Esophagus muscularis mucosa (tissue), 4 donors: ENCODE measurements at regions not wholly inside any gene's neighbourhood (a gene's known extent, or its start where the extent isn't known, plus 50 kb on each side); places are given as distances from the start of the nearest gene placed in this dataset.

Experiments used
- DNase-seq: peaks from one replicate; pipeline ENCODE4 v3.0.0-alpha.2; 2017; ENCODE audit errors: extremely low spot score
- H3K27ac ChIP-seq, 4 donors: fragments of 200-600 bp; sonication (generic); replicated peaks in 1 of 4; 1 replicate in 3 of 4; 2 replicates in 1 of 4; pipeline ENCODE4 v1.5.1; 2016 to 2019; ENCODE audit warnings: mild to moderate bottlenecking in 1 of 4
- H3K27me3 ChIP-seq, 4 donors: fragments of 200-600 bp; sonication (generic); one replicate each; pipeline versions ENCODE4 v1.5.1 to v1.6.0; 2016 to 2019
- H3K36me3 ChIP-seq, 4 donors: fragments of 200-600 bp; sonication (generic); one replicate each; pipeline ENCODE4 v1.5.1; 2016 to 2019
- H3K4me1 ChIP-seq, 4 donors: fragments of 200-600 bp; sonication (generic); one replicate each; pipeline ENCODE4 v1.5.1; 2016 to 2019
- H3K4me3 ChIP-seq, 4 donors: fragments of 200-600 bp; sonication (generic); 1 replicate in 2 of 4; 2 replicates in 2 of 4; pipeline ENCODE4 v1.5.1; 2016 to 2019; ENCODE audit warnings: mild to moderate bottlenecking in 4 of 4, moderate library complexity in 1 of 4
- H3K9me3 ChIP-seq, 4 donors: fragments of 200-600 bp; sonication (generic); 1 replicate in 3 of 4; 2 replicates in 1 of 4; pipeline ENCODE4 v1.5.1; 2016 to 2019
- EP300 ChIP-seq: sonication (generic); formaldehyde crosslinking; IDR thresholded peaks from one replicate; pipeline ENCODE4 v1.6.1; 2017; ENCODE audit warnings: antibody characterized with exemption
- POLR2A ChIP-seq: fragments of 450-650 bp; IDR thresholded peaks from one replicate; pipeline ENCODE4 v1.6.1; 2017; ENCODE audit warnings: antibody characterized with exemption, moderate library complexity, mild to moderate bottlenecking, low read depth
- POLR2AphosphoS5 ChIP-seq, 2 donors: sonication (generic); formaldehyde crosslinking; IDR thresholded peaks; one replicate each; pipeline ENCODE4 v1.6.1; 2017; ENCODE audit warnings: antibody characterized with exemption in 2 of 2
- WGBS: methylation state at CpG from one replicate; pipeline ENCODE4 v1.1.5; 2018; 5-methylcytosine and 5-hydroxymethylcytosine counted together
- intact Hi-C: fragments of 100-400 bp; cut with DNase I; formaldehyde crosslinking; loops from one replicate; pipeline ENCODE4 v1.15.1; 2023
- TF ChIP-seq, protein P1 (sequence below), 3 experiments: fragments of 200-600 bp in 2 of 3; fragments of 450-650 bp in 1 of 3; sonication (generic) in 2 of 3; IDR thresholded peaks; one replicate each; pipeline ENCODE4 v1.5.1; 2017 to 2019; ENCODE audit warnings: antibody characterized with exemption in 3 of 3, mild to moderate bottlenecking in 2 of 3, moderate library complexity in 1 of 3

DNA sequence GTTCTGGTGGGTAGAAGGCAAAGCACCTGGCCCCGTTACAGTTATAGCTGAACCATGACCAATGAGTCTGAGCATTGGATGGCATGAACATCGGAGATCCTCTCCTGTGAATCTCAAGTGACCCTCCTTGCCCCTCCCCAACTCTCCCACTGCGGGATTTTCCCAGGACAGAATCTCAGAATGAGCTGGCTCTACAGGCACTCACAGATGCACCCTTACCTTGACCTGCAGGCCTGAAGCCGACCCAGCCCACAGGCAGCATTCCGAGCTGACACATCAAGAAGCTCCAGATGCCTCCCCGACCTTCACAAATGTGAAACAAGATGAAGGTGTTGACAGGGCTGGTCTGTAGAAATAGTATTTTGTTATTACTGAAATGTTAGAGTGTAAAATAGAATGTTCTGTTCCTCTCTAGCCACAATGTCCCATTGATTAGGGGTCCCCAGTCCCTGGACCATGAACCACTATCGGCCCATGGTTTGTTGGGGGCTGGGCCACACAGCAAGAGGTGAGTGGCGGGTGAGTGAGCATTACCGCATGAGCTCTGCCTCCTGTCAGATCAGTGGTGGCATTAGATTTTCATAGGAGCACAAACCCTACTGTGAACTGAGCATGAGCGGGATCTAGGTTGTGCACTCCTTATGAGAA lies 263.4 kb downstream of the AUH start:
- Histone ChIP-seq H3K4me1 (peaks cover 25 to 40% (median 33%) of the 10 kb centered on the region in 4 donors), H3K9me3 (peaks cover 0 to 9% (median 0%) of the 10 kb centered on the region in 4 donors), H3K27ac (no peak overlapping the region), H3K4me3 (no peak overlapping the region), H3K27me3 (no peaks in the 10 kb centered on the region), H3K36me3 (no peaks in the 10 kb centered on the region)
- WGBS = 93% methylated on average over 9 of the region's 10 CpGs
- TF ChIP-seq POLR2A = no peak
- TF ChIP-seq, protein P1, sequence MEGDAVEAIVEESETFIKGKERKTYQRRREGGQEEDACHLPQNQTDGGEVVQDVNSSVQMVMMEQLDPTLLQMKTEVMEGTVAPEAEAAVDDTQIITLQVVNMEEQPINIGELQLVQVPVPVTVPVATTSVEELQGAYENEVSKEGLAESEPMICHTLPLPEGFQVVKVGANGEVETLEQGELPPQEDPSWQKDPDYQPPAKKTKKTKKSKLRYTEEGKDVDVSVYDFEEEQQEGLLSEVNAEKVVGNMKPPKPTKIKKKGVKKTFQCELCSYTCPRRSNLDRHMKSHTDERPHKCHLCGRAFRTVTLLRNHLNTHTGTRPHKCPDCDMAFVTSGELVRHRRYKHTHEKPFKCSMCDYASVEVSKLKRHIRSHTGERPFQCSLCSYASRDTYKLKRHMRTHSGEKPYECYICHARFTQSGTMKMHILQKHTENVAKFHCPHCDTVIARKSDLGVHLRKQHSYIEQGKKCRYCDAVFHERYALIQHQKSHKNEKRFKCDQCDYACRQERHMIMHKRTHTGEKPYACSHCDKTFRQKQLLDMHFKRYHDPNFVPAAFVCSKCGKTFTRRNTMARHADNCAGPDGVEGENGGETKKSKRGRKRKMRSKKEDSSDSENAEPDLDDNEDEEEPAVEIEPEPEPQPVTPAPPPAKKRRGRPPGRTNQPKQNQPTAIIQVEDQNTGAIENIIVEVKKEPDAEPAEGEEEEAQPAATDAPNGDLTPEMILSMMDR (IDR thresholded peaks at IDR 0.05) = no peak
- TF ChIP-seq EP300 = no peak
- no peak for TF ChIP-seq POLR2AphosphoS5 (IDR thresholded peaks at IDR 0.05)
- intact Hi-C loops = loop anchor here (5.0 to 10.0 kb wide), 2 partner anchors 184 to 264 kb away; partner anchors contain the start of gene AUH
- DNase-seq = no peak

DNA sequence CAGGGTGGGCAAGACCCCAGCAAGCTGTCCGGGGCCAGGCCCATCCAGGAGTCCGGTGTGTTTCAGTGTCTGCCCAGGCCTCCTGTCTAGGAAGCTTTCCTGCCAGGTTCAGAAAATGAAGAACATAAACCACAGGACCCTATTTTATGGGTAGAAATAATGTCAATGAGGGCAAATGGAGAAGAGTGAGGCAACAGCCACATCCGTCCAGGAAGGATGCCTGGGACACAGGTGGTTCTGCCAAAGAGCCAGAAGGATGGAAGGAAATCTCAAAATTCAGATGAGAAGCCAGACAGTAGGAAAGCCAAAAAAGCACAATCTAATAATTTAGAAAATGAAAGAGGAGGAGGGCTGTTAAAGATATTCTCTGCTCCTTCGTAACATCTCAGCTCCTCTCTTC lies 262.3 kb downstream of the AUH start:
- TF ChIP-seq, protein P1 (IDR thresholded peaks at IDR 0.05) = no peak
- TF ChIP-seq POLR2AphosphoS5 (IDR thresholded peaks at IDR 0.05) (no peak), EP300 (no peak), POLR2A (no peak)
- no peak for DNase-seq
- intact Hi-C loops = loop anchor here (5.0 to 10.0 kb wide), 2 partner anchors 185 to 263 kb away; partner anchors contain the start of gene AUH
- peaks cover 0 to 2% (median 0%) of the 10 kb centered on the region in 4 donors for H3K9me3 ChIP-seq
- peak overlapping the region; percentile 56 to 79 (median 70) for H3K27ac ChIP-seq
- H3K4me3 ChIP-seq = no peak overlapping the region
- H3K36me3 ChIP-seq = no peaks in the 10 kb centered on the region
- H3K27me3 ChIP-seq = no peaks in the 10 kb centered on the region
- peaks cover 25 to 40% (median 33%) of the 10 kb centered on the region in 4 donors for H3K4me1 ChIP-seq
- WGBS = 66% methylated on average over 4 of the region's 4 CpGs

DNA sequence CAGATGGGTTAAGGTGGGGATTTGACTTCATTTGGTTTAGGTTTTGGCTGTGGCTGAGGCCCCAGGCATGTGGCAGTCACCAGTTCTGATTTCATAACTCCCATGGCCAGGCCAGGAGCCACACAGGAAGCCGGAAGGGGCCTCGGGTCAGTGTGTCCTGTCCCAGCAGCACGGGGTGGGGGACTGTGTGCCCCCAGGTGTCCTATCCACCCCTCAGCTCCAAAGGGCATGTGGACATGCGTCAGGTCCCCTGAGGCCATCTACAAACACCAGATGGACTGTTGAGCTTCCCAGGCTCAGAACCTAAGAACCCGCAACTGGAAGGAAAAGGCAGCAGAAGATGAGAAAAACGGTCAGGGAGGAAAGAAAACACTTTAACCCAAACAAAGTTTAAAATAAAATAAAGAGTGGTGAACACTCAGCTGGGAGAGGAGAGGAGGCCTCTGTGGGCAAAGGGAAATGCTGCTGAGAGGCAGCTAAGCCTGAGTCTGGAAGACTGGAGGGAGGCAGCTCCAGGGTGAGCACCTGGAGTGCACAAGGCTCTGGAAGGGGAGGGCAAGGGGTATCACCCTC lies 260.8 kb downstream of the AUH start:
- Histone ChIP-seq H3K4me1 (peaks cover 25 to 40% (median 33%) of the 10 kb centered on the region in 4 donors), H3K4me3 (no peak overlapping the region), H3K27me3 (no peaks in the 10 kb centered on the region), H3K9me3 (no peaks in the 10 kb centered on the region), H3K36me3 (no peaks in the 10 kb centered on the region), H3K27ac (peak overlapping the region; percentile 56 to 79 (median 70))
- no peak for TF ChIP-seq POLR2A
- peak; percentile 5 to 38 for TF ChIP-seq POLR2AphosphoS5 (IDR thresholded peaks at IDR 0.05)
- no peak for TF ChIP-seq EP300
- DNase-seq = no peak
- intact Hi-C loops = no loop called here
- WGBS = 56% methylated on average over 3 of the region's 6 CpGs

DNA sequence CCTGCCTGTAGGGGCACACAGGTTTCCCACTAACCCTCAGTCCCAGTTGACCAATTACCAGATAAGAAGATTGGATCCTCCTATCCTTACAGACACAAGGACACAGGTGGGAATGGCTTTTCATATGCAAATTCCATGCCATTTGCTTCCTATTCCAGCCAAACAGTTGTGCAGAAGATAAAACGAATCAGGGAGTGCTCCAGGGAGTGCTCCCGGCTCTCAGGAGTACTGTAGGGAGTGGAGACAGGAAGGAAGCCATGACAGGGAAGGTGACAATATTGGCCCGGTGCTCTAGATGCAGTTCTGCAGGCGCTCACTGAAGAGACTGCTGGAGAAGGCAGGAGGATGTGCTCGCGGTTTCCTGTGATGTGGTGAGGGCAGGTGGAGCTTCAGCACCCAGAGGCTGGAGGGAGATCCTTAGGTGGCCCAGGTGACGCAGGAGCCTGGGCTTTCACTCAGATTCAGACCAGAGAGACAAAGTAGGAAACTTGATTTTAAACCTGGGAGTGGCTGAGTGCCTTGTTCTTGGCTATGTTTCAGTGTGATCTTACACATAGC lies 260.0 kb downstream of the AUH start:
- H3K36me3 ChIP-seq = no peaks in the 10 kb centered on the region
- H3K4me1 ChIP-seq = peaks cover 25 to 40% (median 33%) of the 10 kb centered on the region in 4 donors
- 72% methylated on average over 7 of the region's 7 CpGs for WGBS
- TF ChIP-seq POLR2AphosphoS5 (IDR thresholded peaks at IDR 0.05) (no peak), POLR2A (no peak), EP300 (no peak)
- TF ChIP-seq, protein P1 (IDR thresholded peaks at IDR 0.05) = no peak
- H3K9me3 ChIP-seq = no peaks in the 10 kb centered on the region
- no peaks in the 10 kb centered on the region for H3K27me3 ChIP-seq
- peak overlapping the region in 3 of 4 donors; percentile 56 to 79 (median 72) for H3K27ac ChIP-seq
- no peak overlapping the region for H3K4me3 ChIP-seq
- no peak for DNase-seq
- intact Hi-C loops = no loop called here

DNA sequence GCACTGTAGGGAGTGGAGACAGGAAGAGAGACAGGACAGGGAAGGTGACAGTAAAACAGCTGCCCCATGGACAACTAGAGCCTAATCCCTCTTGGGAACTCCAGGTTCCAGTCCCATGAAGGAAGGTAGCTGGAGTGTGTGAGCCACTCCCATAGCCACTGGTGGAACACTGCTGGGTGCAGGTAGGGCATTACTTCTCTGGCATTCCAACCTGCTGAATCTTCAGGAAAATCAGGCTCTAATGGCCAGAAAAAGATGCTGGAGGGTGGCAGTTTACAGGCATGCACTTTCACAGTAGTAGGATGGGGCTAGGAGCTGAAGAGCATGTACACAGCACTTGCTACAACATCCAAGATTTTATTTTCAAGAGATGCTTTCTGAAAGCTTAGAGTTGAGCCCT lies 259.4 kb downstream of the AUH start:
- H3K4me3 ChIP-seq = no peak overlapping the region
- H3K4me1 ChIP-seq = peaks cover 25 to 40% (median 33%) of the 10 kb centered on the region in 4 donors
- no peaks in the 10 kb centered on the region for H3K9me3 ChIP-seq
- DNase-seq = no peak
- TF ChIP-seq, protein P1 (IDR thresholded peaks at IDR 0.05) = no peak
- TF ChIP-seq POLR2A (no peak), EP300 (no peak), POLR2AphosphoS5 (IDR thresholded peaks at IDR 0.05) (no peak)
- intact Hi-C loops = no loop called here
- H3K27ac ChIP-seq = no peak overlapping the region
- no peaks in the 10 kb centered on the region for H3K27me3 ChIP-seq
- no peaks in the 10 kb centered on the region for H3K36me3 ChIP-seq
